Stimulated activated effector memory CD8-positive, alpha-beta T cell treated with anti-CD3 and anti-CD28 coated beads, Interleukin-12 subunit alpha, Interleukin-12 subunit beta, amount 100 ng/mL, for 72 hours (primary cell): ENCODE measurements at regions not wholly inside any gene's neighbourhood (a gene's known extent, or its start where the extent isn't known, plus 50 kb on each side); places are given as distances from the start of the nearest gene placed in this dataset.

ENCODE experiments used
- ATAC-seq: fragments of 150-1000 bp; cut with Tn5 transposase; 2 replicates; pipeline ENCODE4 v1.10.0; 2021
- DNase-seq, 2 donors: peaks; one replicate each; pipeline ENCODE4 v3.0.0; 2021 to 2022; ENCODE audit warnings: low spot score in 2 of 2
- H3K27ac Mint-ChIP-seq: one replicate; pipeline ENCODE4 v1.8.0; 2022; ENCODE audit warnings: mild to moderate bottlenecking, mixed read lengths
- H3K36me3 Mint-ChIP-seq: one replicate; pipeline ENCODE4 v1.8.0; 2022; ENCODE audit warnings: mild to moderate bottlenecking, mixed read lengths
- H3K4me1 Mint-ChIP-seq: one replicate; pipeline ENCODE4 v1.8.0; 2022; ENCODE audit warnings: mixed read lengths
- H3K4me3 Mint-ChIP-seq: one replicate; pipeline ENCODE4 v1.8.0; 2022; ENCODE audit warnings: mild to moderate bottlenecking, mixed read lengths
- H3K9me3 Mint-ChIP-seq: one replicate; pipeline ENCODE4 v1.8.0; 2022; ENCODE audit warnings: mixed read lengths

DNA sequence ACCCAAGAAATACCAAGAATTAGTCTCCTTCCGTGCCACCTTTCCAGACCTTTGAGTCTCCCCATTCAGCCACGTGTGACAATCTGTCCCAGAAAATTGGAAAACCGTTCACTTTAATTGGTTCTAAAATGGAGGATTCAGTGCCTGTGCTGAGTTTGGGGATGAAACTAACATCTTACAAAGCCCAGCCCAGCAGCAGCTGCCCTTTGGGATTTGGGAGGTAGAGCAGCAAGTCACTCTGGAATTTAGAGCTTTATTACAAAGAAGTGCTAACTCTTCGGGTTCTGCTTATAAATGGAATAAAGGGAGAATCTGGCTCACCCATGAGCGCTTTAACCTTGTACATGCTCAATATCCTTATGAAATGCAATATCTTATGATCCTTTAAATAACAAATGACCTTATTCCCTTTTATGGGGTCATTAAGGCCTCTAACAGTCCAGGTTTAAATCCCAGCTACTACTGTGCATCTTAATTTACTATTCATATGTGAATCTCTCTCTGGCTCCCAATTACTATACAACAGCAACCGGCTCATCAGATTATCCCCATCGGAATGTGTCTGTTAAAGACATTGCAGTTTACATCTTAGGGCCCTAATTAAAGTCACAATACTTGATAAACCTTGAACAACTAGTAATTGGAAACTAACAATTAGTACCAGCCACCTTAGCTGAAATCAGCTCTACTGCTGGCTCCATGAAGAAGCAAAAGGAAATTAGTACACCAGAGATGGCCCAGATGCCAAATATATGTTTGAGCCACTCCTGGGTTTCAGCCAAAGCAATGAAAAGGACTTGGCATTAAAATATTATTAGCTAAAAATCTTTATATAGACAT is 271.8 kb upstream of the SMARCA2 start:
- Mint-ChIP-seq H3K9me3 (no peaks in the 10 kb centered on the region), H3K27ac (no peak overlapping the region), H3K4me1 (no peaks in the 10 kb centered on the region), H3K4me3 (no peak overlapping the region), H3K36me3 (no peaks in the 10 kb centered on the region)
- ATAC-seq (no peak), DNase-seq (no peak)

DNA sequence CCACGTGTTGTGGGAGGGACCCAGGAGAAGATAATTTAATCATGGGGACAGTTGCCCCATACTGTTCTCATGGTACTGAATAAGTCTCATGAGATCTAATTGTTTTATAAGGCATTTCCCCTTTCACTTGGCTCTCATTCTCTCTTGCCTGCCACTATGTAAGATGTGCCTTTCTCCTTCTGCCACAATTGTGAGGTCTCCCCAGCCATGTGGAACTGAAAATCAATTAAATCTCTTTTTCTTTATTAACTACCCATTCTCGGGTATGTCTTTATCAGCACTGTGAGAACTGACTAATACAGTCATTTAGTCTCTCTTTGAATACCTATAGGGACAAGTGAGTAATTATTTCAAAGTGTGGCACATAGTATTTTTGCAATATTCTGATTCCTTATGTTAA is 269.2 kb upstream of the SMARCA2 start:
- H3K9me3 Mint-ChIP-seq = no peaks in the 10 kb centered on the region
- H3K4me1 Mint-ChIP-seq = no peaks in the 10 kb centered on the region
- no peak for DNase-seq
- no peak overlapping the region for H3K4me3 Mint-ChIP-seq
- no peak overlapping the region for H3K27ac Mint-ChIP-seq
- H3K36me3 Mint-ChIP-seq = no peaks in the 10 kb centered on the region
- ATAC-seq = no peak

DNA sequence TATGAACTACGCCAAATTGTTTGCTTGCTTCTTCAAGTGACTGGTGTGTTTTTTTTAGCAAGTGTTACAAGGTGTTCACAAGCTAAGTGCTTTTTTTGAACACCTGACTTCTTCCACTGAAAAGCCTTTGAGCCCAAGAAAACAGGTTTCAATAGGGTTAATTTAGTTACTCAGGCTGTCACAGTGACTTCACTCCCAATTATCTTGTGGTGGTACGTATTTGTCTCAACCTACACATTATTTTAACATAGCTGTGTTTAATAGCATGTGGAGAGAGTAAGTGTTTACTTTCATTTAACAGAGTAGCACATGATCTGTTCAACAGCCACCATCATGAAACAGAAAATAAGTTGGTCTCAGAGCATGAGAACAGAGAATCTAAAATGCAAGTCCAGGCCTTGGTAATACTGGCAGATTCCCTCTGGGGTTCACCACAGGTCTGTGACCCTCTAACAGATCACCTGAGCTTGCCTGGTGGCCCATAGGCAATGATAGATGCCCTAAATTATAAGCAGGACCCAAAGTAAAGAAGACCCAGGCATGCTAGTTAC is 267.7 kb upstream of the SMARCA2 start:
- no peak for ATAC-seq
- Mint-ChIP-seq H3K36me3 (no peaks in the 10 kb centered on the region), H3K27ac (no peak overlapping the region), H3K4me3 (no peak overlapping the region), H3K9me3 (peaks cover under 1% of the 10 kb centered on the region), H3K4me1 (no peaks in the 10 kb centered on the region)
- DNase-seq = no peak

DNA sequence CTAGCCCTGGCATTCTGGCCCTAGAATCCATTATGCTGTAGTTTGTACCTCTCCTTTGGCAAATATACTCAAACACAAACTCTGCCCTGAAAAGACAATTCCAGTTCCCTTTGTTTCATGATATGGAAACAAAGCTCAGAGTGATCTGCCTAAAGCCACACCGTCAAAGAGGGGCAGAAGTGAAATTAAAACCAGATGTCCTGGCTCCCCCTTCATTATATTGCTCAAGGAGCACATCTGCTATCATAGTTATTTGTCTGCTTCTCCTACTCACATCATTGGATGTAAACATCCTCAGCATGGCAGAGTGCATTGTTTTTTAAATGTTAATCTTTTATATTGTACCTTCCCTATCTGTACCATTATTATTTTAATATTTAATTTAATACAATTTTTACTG is 266.7 kb upstream of the SMARCA2 start:
- no peaks in the 10 kb centered on the region for H3K4me1 Mint-ChIP-seq
- no peak overlapping the region for H3K4me3 Mint-ChIP-seq
- DNase-seq = no peak
- no peaks in the 10 kb centered on the region for H3K36me3 Mint-ChIP-seq
- no peak for ATAC-seq
- H3K9me3 Mint-ChIP-seq = peaks cover 4% of the 10 kb centered on the region
- no peak overlapping the region for H3K27ac Mint-ChIP-seq

DNA sequence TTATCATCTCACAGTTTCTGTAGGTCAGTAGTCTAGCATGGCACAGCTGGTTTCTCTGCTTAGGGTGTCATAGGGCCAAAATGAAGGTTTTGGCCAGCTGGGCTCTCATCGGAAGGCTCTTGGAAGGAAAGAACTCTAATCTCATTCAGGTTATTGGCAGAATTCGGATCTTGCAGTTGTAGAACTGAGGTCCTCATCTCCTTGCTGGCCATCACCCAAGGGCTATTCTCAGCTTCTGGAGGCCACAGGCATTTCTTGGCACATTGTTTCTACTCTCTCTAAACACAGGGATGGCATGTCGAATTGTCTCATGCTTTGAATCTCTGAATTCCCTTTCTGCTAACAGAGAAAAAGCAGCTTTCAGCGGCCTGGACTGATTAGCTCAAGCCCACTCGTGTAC is 258.0 kb upstream of the SMARCA2 start:
- DNase-seq (no peak), ATAC-seq (no peak)
- no peak overlapping the region for H3K27ac Mint-ChIP-seq
- no peaks in the 10 kb centered on the region for H3K36me3 Mint-ChIP-seq
- H3K4me1 Mint-ChIP-seq = no peaks in the 10 kb centered on the region
- H3K9me3 Mint-ChIP-seq = peaks cover 4% of the 10 kb centered on the region
- H3K4me3 Mint-ChIP-seq = no peak overlapping the region

DNA sequence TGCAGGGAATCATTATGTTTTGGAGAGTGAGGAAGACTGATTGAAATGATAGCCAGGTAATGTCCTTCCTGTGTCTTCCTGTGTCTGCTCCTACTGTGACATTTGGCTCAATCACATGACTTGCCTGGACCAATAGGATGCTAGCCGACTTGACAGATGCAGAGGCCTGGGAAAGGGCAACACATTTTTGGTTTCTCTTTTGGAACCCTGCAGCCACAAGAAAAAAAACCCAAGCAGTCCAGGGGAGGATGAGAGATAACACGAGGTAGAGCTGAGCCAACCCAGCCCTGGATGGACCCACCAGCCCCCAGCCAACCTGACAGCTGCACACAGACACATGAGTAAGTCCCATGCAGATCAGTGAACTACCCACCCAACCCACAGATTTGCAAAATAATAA is 256.1 kb upstream of the SMARCA2 start:
- no peaks in the 10 kb centered on the region for H3K9me3 Mint-ChIP-seq
- H3K36me3 Mint-ChIP-seq = no peaks in the 10 kb centered on the region
- DNase-seq (no peak), ATAC-seq (peak; percentile 31)
- H3K4me1 Mint-ChIP-seq = no peaks in the 10 kb centered on the region
- H3K4me3 Mint-ChIP-seq = no peak overlapping the region
- no peak overlapping the region for H3K27ac Mint-ChIP-seq

DNA sequence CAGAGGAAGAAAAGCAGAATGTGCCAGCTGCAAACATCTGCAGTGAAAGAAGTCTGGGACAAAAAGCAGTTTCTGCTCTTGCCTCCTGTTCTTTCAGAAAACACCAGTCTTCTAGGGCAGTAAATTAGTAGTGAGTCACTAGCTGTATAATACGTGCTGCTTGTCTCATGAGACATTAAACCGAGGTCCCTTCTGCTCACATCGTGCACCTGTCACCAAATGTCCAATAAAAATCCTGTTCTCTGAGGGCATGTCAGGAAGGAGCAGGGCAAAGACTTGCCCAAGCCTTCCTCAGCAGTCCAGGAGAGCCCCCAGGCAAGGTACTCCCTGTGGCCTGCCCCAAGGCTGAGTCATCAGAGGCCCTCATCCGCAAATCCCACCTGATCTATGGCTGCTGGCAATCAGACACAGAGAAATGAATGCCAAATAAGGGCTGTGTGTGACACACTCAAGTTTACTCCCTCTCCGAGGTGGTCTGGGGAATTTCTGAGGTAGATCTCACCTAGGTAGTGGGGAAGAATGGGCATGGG is 255.3 kb upstream of the SMARCA2 start:
- DNase-seq (no peak), ATAC-seq (no peak)
- Mint-ChIP-seq H3K27ac (no peak overlapping the region), H3K4me1 (no peaks in the 10 kb centered on the region), H3K9me3 (no peaks in the 10 kb centered on the region), H3K4me3 (no peak overlapping the region), H3K36me3 (no peaks in the 10 kb centered on the region)

DNA sequence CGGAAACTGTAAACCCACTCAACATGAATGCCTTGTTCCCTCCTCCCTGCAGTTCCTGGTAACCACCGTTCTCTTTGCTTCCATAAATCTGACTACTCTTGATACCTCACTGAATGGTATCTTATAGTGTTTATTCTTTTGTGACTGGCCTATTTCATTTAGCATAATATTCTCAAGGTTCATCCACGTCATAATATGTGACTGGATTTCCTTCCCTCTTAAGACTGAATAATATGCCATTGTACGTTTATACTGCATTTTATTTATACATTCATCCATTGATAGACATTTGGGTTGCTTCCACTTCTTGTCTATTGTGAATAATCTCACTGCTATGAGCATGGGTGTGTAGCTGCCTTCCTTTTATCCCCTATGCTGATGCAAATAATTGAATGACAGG is 253.3 kb upstream of the SMARCA2 start:
- ATAC-seq (no peak), DNase-seq (no peak)
- Mint-ChIP-seq H3K27ac (no peak overlapping the region), H3K4me3 (no peak overlapping the region), H3K36me3 (no peaks in the 10 kb centered on the region), H3K9me3 (no peaks in the 10 kb centered on the region), H3K4me1 (no peaks in the 10 kb centered on the region)

DNA sequence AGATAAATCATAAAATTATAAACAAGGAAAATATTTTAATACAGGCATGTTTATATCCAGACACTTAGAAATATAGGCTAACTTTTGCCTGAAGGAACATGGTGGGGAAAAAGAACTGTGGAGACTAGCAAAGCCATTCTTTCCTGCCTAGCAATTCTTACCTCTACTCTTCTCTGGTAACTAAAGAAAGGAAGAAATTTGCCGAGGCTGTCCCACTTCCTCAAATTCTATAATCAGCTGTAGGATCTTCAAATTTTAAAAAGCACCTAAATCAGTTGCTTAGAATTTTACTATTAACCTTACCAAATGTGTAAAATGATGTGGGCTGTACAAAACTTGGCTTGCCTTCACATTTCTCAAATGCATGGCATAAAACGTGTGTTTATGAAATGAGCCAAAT is 249.1 kb upstream of the SMARCA2 start:
- ATAC-seq = no peak
- no peak for DNase-seq
- Mint-ChIP-seq H3K36me3 (no peaks in the 10 kb centered on the region), H3K9me3 (no peaks in the 10 kb centered on the region), H3K27ac (no peak overlapping the region), H3K4me3 (no peak overlapping the region), H3K4me1 (no peaks in the 10 kb centered on the region)

DNA sequence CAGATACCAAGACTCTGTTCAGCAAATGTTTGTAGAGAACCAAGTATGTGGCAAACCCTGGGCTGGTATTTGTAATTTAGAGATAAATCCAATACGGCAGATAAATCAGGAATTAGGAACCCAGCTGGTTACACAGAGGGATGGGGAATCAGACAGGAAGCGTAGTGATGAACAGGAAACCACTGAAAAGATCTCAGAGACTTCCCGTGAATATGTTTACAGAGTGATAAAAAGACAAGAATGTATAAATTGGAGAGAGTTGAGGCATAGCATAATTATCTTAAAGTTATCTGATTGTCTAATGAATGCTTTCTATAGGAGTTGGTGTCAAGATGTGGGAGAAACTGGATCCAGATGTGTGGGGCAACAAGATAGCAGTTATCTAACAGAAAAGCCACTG is 246.6 kb upstream of the SMARCA2 start:
- no peak for DNase-seq
- H3K27ac Mint-ChIP-seq = no peak overlapping the region
- H3K4me3 Mint-ChIP-seq = no peak overlapping the region
- no peaks in the 10 kb centered on the region for H3K4me1 Mint-ChIP-seq
- ATAC-seq = no peak
- no peaks in the 10 kb centered on the region for H3K36me3 Mint-ChIP-seq
- no peaks in the 10 kb centered on the region for H3K9me3 Mint-ChIP-seq

DNA sequence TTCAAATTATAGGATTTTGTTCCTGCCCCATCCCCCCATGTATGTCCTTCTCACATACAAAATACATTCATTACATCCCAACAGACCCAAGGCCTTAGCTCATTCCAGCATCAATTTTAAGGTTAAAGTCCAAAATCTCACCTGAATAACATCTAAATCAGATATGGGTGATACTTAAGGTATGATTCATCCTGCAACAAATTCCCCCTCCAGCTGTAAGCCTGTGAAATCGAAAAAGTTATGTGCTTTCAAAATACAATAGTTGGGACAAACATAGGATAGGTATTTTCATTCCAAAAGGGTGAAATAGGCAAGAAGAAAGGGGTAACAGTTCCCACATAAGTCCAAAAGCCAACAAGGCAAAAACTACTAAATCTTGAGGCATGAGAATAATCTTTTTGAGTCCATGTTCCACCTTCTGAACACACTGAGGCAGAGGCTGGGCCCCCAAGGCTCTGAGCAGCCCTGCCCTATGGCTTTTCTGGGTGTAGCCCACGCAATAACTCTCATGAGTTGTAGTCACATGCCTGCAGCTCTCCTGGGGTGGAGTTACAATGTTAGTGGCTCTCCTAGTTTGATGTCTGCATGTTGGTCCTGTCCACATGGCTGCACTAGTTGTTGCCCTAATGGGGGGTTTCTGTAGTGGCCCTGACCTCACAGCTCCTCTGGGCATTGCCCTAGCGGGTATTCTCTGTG is 243.9 kb upstream of the SMARCA2 start:
- no peaks in the 10 kb centered on the region for H3K4me1 Mint-ChIP-seq
- ATAC-seq = peak; percentile 8
- H3K36me3 Mint-ChIP-seq = no peaks in the 10 kb centered on the region
- H3K9me3 Mint-ChIP-seq = no peaks in the 10 kb centered on the region
- H3K27ac Mint-ChIP-seq = no peak overlapping the region
- H3K4me3 Mint-ChIP-seq = no peak overlapping the region
- DNase-seq = no peak

DNA sequence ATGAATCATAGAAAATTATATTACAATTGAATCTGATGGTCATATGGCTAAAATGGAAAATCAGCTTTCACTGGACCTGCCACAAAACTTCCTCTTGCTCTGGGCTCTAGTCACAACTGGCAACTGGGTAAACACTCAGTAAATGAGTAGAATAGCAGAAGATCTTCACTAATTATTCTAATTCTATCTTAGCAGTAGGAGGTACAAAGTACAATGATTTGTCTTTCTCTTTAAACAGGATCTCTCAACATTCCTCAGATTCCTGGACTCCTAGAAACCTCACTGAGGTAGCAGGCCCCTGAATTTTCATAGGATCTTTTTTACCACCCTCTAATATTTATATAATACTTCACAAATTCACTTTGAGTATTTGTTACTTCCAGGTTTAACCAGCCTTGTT is 239.9 kb upstream of the SMARCA2 start:
- ATAC-seq (no peak), DNase-seq (no peak)
- H3K27ac Mint-ChIP-seq = no peak overlapping the region
- H3K36me3 Mint-ChIP-seq = no peaks in the 10 kb centered on the region
- no peaks in the 10 kb centered on the region for H3K9me3 Mint-ChIP-seq
- no peak overlapping the region for H3K4me3 Mint-ChIP-seq
- no peaks in the 10 kb centered on the region for H3K4me1 Mint-ChIP-seq

DNA sequence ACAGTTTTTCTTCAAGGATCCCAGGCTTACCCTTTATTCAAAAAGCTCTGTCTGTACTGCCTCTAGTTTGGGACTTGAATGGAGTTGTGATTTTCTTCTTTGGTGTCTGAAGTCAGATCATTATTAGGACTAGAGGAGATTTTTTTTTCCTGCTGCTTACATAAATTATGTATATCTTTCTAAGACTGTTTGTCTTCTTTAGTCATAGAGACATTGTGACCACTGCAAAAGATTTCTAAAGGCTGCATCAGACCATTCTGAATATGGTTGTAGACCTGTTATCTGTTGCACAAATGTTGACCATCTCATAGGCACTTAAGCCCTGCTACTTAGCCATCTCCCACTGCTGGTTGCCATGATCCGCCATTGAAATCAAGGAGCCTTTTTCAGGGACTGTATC is 238.5 kb upstream of the SMARCA2 start:
- DNase-seq = no peak
- H3K4me1 Mint-ChIP-seq = no peaks in the 10 kb centered on the region

DNA sequence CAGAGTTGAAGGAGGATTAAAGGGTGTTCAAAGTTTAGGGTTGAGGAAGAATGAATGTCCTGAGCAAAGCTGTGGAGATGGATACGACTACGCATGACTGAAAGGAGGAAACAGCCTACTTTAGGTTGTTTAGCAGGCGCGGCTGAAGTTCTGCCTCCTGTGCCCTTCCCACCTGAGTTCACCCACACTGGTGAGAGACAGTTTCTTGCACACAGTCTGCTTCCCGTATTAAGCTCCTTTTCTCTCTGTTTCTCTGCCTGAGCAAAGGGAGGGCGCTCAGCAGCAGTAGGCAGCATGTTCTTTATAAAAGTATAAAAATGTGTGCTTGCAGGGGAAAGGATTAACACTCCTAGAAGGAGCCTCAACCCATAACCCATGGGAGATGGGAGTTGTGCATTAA is 224.0 kb upstream of the SMARCA2 start:
- Mint-ChIP-seq H3K27ac (no peak overlapping the region), H3K4me3 (no peak overlapping the region), H3K36me3 (no peaks in the 10 kb centered on the region), H3K4me1 (no peaks in the 10 kb centered on the region), H3K9me3 (no peaks in the 10 kb centered on the region)
- DNase-seq = no peak
- peak; percentile 31 for ATAC-seq

More for the DNA sequence above, 238.5 kb upstream of the SMARCA2 start:
- Mint-ChIP-seq H3K4me3 (no peak overlapping the region), H3K27ac (no peak overlapping the region), H3K9me3 (no peaks in the 10 kb centered on the region), H3K36me3 (no peaks in the 10 kb centered on the region)
- no peak for ATAC-seq

DNA sequence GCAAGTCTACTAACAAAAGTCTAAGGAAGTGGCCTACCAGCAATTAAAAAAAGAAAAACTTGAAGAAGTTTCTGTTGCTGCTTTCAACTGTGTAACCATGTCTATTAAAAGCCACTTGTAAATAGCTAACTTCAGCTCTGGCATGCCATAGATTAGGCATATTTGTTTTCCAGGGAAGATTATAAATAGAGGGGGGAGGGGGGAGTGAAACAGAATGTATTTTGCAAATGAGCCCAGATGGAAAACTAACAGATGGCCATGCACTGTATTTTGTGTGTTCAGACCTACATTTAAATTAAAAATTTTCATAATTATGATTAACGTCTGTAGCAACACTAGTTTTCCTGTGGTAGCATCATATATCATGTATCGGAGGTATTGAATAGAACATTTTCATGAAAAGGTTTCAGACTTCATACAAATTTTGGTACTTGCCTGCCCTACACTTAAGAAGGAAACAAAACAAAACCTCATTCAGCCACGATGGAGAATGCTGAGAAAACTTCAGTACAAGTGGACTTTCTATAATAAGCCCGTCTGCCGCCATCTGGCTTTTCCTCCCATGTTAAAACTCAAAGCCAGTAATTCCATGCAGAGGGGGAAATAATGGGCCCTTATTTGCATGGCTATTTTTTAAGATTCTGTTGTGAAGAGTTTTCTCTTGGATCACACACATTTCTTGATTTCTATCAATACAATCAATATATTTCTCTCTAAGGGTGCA is 220.4 kb upstream of the SMARCA2 start:
- Mint-ChIP-seq H3K9me3 (no peaks in the 10 kb centered on the region), H3K36me3 (no peaks in the 10 kb centered on the region), H3K4me3 (no peak overlapping the region), H3K27ac (no peak overlapping the region), H3K4me1 (no peaks in the 10 kb centered on the region)
- no peak for DNase-seq
- ATAC-seq = no peak
